Testis (tissue), 2 donors: ENCODE measurements at regions not wholly inside any gene's neighbourhood (a gene's known extent, or its start where the extent isn't known, plus 50 kb on each side); places are given as distances from the start of the nearest gene placed in this dataset.

Source experiments
- CTCF ChIP-seq, 3 experiments: fragments of 450-650 bp in 2 of 3; fragments of 200-600 bp in 1 of 3; sonication (generic) in 1 of 3; IDR thresholded peaks; one replicate each; pipeline ENCODE4 v1.5.1; 2016 to 2019; ENCODE audit warnings: antibody characterized with exemption in 3 of 3, mild to moderate bottlenecking in 2 of 3, moderate library complexity in 1 of 3
- POLR2A ChIP-seq: fragments of 450-650 bp; IDR thresholded peaks from one replicate; pipeline ENCODE4 v1.6.1; 2017; ENCODE audit warnings: antibody characterized with exemption, mild to moderate bottlenecking, moderate library complexity

- TF ChIP-seq CTCF (IDR thresholded peaks at IDR 0.05), result no peak
- no peak for TF ChIP-seq POLR2A
Measured at GRCh38 chr10:84901885-84902284, 573.5 kb downstream of the CCSER2 start.
